HG02588 (cell line): ENCODE measurements at regions not wholly inside any gene's neighbourhood (a gene's known extent, or its start where the extent isn't known, plus 50 kb on each side); places are given as distances from the start of the nearest gene placed in this dataset.

Experiments
- ATAC-seq: cut with Tn5 transposase; IDR thresholded peaks from one replicate; pipeline ENCODE4 v1.9.1; 2021; ENCODE audit warnings: mild to moderate bottlenecking, moderate library complexity; ENCODE audit not compliant: unreplicated experiment

DNA sequence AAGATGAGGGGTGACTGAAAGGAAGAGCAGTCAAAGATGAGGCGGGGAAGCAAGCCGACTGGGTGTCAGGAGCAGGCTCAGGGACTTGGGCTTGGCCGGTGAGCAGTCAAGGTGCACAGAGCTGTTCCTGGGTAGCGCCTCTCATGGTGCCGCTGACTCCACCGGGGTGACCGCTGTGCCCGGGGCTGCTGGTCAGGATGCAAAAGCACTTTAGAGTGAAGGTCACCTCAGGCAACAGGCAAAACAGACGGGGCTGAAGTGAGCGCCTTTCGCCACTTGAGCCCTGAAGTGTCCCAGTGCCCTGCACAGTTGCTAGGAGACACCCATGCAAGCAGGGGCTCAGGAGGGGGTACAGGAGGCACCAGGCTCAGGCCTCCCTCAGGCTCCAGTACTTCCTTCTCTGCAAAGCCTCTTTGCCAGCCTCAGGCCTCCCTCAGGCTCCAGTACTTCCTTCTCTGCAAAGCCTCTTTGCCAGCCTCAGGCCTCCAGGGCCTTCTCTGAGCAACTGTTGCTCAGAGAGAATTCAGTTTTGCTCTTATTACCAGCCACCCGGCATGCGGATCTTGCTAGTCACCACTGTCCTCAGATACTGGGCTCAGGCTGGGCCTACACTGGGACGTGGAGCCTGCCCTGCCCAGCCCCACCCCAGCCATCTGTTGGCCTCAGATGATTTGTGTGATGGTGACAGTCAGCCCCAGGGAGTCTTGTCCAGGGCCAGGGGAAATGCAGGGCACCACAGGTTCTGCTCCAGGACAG lies 99.7 kb upstream of the IRF2BP2 start:
- no peak for ATAC-seq

DNA sequence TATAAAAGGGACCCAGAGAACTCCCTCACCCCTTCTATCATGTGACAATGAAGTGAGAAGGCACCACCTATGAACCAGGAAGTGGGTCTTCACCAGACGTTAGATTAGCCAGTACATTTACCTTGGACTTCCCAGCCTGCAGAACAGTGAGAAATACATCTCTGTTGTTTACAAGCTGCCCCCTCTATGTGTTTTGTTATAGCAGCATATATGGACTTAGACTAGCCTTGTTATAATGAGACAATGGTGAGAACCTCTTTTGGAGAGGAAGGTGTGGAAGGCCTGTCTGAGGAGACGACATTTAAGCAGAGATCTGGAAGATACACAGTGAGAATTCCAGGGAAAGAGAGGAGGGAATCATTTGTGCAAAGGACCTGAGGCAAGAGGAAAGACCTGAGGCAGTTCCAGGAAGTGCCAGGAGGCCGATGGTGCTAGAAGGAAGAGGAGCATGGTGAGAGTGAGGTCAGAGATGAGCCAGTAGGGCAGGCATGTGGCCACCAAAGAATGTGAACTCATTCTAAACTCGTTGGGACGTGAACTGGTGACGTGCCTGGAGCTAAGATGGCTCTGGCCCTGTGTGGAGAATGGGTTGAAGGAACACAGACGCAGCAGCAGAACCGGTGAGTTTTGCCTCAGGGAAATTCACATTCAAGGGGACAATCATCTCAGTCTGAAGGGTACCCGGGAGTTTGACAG lies 98.9 kb upstream of the IRF2BP2 start:
- ATAC-seq = no peak

- no peak for ATAC-seq
These were observed 97.7 kb upstream of the IRF2BP2 start for GRCh38 chr1:234707641-234708040.

DNA sequence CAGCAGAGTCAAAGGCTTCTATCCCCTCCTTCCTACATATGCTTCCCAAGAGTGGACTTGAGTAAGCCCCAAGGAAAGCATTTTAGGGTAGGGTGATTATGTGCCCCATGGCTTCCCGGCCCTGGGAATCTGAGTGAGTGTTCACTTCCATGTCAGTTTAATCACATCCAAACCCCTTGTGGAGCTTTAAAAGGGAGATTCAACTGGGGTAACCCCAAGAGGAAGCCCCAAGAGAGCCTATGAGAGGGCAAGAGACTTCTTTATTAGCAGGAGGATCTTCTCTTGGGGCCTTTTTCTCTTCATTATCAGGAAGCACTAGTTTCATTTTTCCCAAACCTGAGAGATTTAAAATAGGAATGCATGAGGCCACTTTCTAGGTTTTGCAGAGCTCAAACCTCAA lies 97.0 kb upstream of the IRF2BP2 start:
- ATAC-seq = no peak

- ATAC-seq = no peak
These were observed 96.2 kb upstream of the IRF2BP2 start for GRCh38 chr1:234706199-234706598.

DNA sequence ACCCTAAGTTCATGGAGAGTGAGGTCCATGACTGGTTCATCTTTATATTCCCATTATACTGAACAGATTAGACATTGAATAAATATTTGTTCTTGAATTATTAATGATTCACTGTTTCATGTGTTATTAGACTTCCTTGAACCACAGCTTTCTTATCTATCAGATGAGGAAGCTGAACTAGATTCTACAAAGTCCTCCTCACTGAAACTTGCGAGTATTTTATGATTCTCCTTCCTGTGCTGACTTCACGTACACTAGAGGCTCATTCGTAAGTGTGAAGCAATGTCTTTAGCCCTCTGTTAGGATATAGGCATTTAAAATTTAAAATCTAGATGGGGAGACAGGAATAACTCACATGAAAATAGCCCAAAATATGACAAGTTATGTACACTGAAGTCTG lies 95.6 kb upstream of the IRF2BP2 start:
- ATAC-seq = no peak

- ATAC-seq = no peak
These were observed 94.3 kb upstream of the IRF2BP2 start for GRCh38 chr1:234704106-234704887.

GRCh38 chr1:234702342-234703000 lies 92.5 kb upstream of the IRF2BP2 start:
- ATAC-seq = no peak

- no peak for ATAC-seq
These were observed 91.9 kb upstream of the IRF2BP2 start for GRCh38 chr1:234701737-234702341.

DNA sequence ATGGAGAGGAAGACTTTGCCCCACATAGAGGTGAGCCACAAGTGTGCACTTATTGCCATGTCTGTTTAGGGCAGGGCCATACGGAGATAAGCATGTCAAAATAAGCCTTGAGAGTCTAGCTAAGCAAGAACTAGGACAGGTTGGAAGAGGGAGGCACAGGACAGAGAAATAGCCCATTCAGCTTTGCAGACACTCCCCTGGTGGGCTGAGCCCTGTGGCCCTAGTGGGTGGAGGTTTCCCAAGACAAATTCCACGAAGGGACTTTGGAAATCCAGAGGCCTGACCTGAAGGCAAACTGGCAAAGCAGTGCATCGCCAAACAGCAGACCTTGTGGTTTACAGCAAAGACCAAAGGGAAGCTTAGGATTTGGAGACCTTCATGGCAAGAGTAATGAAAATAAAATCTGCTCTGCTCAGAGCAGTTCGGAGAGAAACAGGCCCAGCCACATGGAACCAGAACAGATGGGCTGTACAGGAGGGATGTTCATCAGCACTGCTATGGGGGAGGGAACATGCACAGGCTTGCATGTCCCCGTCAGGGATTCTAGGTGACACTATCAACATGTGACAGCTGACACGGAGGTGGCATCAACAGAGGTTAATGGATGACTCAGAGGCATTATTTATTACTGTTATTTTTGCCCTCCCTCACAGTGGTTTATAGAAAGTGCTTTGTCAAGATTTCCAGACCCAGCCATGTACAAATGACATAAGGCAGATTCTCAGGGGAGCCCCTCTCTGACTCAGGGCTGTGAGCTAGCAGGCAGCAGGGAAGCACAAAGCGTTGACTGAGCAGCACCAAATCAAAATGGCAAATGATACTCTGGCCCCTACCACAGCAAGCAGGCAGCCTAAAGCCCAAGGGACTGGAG lies 90.1 kb upstream of the IRF2BP2 start:
- ATAC-seq = peak; percentile 82

- ATAC-seq = no peak
These were observed 88.7 kb upstream of the IRF2BP2 start for GRCh38 chr1:234698686-234699085.

DNA sequence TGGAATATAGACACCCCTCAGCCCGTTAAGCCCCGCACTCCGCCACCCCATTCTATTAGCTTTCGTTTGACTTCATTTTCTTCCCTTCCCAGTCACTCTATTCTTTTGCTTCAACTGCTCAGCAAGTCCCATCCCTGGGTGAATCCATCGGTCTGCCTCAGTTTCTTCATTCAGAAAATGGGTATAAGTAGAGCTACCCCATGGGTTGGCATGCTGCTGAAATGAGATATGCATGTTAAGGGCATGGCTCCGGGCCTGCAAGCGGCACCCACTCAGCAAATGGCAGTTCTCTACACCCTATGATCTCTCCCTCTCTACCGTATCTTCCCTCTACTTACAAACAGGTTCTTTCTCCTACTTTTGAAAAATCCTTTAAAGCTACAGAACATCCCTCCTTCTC lies 87.8 kb upstream of the IRF2BP2 start:
- no peak for ATAC-seq

DNA sequence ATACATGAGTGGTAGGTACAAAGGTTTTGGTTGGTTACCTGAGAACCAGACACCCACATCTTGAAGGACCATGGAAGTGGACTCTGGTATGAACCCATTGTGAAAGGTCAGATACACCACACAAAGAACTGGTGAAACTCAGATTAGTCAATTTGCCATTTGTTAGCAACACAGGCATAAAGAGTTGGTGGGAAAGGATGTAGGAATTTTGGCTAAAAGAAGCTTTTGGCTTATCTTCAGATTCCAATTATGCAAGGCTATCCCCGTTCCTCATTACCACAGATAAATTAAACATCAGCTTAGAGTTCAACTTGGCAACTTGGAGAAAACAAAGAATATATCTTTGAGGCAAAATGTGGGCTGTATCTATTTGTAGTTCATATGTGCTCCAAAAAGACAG lies 87.0 kb upstream of the IRF2BP2 start:
- ATAC-seq = no peak

GRCh38 chr1:234696148-234696576 lies 86.2 kb upstream of the IRF2BP2 start:
- ATAC-seq = no peak

GRCh38 chr1:234694661-234695060 lies 84.7 kb upstream of the IRF2BP2 start:
- no peak for ATAC-seq

GRCh38 chr1:234692966-234693580 lies 83.1 kb upstream of the IRF2BP2 start:
- ATAC-seq = no peak

DNA sequence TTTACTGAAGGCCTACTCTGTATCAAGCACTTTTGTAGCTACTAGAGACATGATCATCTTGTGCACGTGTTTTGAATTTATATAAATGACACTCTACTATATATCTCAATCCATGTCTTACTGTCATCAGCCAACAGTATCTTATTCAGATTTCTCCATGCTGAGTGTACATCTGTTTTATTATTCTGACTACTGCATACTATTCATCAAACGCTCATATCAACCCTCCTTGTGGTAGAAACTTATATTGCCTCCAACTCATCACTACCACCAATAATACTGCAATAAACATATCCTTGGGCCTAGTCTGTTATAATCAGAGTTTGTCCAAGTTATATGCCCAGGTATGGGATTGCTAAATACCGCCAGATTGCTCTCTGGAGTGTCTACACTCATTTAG lies 81.6 kb upstream of the IRF2BP2 start:
- no peak for ATAC-seq

GRCh38 chr1:234690872-234691271 lies 80.9 kb upstream of the IRF2BP2 start:
- ATAC-seq = no peak

GRCh38 chr1:234689236-234689635 lies 79.3 kb upstream of the IRF2BP2 start:
- ATAC-seq = no peak
